ENCODE measurements at regions not wholly inside any gene's neighbourhood (a gene's known extent, or its start where the extent isn't known, plus 50 kb on each side); places are given as distances from the start of the nearest gene placed in this dataset.
"Not testable (repeated sequence)": the region's sequence is repeated elsewhere in the genome, so short reads cannot be mapped to it uniquely, and the experiment has no call there.

- DNase-seq (ENCODE audit: low spot score) = no peak
These were observed 245.8 kb downstream of the AACS start for GRCh38 chr12:125311050-125311449.

GRCh38 chr12:125312471-125312870 lies 247.2 kb downstream of the AACS start:
- DNase-seq (ENCODE audit: low spot score) = no peak

DNA sequence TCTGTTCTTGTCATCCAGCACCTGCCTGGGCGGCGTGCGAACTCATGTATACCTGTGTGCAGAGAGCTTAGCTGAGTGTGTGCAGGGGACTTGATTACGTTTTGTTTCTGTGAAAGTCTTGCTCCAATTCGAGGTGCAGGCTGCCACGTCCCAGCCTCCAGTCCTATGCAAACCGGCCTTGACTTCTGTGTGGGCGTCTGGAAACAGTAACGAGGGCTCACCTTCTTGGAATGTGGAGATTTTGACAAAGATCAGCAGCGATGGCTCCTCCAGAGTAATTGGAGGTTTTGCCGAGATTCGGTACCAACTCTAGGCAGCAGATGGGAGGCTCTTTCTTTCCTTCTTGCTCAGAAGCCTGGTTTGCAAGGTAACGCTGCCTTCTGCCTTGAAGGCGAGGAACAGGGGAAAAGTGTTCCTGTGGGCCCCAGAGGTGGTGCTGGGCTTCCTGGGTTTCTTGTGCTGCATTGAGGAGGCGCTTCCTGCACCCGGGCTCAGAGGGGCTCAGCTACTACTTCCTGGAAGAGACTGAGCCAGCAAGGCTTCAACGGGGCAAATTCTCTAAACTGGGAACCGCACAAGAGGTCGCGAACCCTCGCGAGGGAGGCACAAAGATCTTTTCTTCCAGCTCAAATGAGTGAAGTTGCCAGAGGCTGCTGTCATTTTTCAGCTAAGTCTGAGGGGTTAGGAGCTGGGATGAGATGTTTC lies 249.0 kb downstream of the AACS start:
- peak; percentile 10 for DNase-seq (ENCODE audit: low spot score)

DNA sequence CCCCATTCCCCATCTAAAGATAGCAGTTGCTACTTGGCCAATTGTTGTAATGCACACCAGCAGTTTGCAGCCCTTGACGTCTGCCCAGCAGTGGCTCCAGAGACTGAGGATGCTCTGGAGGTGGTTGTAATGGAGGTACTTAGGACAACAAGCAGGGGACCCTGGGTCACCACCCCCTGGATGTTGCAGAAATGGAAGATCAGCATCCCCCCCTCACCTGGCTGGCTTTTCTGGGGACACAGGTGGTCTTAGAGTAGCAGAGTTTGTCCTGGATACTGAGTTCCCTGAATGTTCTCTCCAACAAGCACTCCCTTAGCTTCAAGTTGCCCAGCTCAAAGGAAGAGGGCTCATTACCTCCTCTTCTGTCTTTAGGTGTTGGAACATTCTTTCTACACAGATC lies 250.5 kb downstream of the AACS start:
- no peak for DNase-seq (ENCODE audit: low spot score)

DNA sequence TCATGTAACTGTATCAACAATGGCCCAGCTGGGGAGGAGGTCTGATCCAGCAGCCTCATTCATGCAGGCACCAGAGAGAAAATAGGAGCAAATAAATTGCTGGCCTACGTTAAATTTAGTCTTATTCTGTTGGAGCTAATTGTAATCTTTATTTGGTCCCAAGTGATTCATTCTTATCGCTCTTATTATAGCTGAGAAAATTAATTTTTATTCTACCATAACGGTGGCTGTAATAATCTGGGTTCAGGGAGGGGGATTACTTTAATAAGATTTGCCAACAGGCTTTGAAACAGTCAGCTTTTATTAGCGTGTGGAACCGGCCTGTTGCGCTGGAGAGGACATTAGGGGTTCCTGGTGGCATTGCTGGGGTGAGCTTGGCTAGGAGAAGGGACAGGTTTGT lies 254.9 kb downstream of the AACS start:
- no peak for DNase-seq (ENCODE audit: low spot score)

GRCh38 chr12:125324861-125325490 lies 259.7 kb downstream of the AACS start:
- DNase-seq (ENCODE audit: low spot score) = no peak

GRCh38 chr12:125329239-125330102 lies 264.2 kb downstream of the AACS start:
- no peak for DNase-seq (ENCODE audit: low spot score)

GRCh38 chr12:125330645-125331341 lies 265.6 kb downstream of the AACS start:
- DNase-seq (ENCODE audit: low spot score) = peak; percentile 72

GRCh38 chr12:125331342-125332052 lies 266.3 kb downstream of the AACS start:
- DNase-seq (ENCODE audit: low spot score) = no peak

- no peak for DNase-seq (ENCODE audit: low spot score)
These were observed 267.7 kb downstream of the AACS start for GRCh38 chr12:125332900-125333299.

DNA sequence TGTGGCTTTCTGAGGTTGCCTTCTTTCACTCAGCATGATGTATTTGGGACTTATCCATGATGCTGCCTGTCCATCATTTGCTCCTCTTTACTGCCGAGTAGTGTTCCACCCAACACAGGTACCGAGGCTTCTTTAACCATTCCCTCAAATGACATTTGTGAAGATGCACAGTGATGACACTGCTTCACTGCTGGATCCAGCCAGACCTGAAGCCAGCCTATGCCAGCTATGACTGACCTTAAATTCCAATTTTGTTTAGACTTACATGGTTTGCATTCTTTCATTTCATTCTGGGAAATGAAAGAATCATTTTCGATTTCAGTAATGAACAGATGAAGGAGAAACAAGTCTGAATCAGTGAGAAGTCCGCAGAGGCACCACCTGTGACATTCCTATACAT lies 271.0 kb downstream of the AACS start:
- DNase-seq (ENCODE audit: low spot score) = no peak

GRCh38 chr12:125340791-125341190 lies 275.6 kb downstream of the AACS start:
- DNase-seq (ENCODE audit: low spot score) = no peak

GRCh38 chr12:125341422-125341821 lies 276.2 kb downstream of the AACS start:
- no peak for DNase-seq (ENCODE audit: low spot score)

DNA sequence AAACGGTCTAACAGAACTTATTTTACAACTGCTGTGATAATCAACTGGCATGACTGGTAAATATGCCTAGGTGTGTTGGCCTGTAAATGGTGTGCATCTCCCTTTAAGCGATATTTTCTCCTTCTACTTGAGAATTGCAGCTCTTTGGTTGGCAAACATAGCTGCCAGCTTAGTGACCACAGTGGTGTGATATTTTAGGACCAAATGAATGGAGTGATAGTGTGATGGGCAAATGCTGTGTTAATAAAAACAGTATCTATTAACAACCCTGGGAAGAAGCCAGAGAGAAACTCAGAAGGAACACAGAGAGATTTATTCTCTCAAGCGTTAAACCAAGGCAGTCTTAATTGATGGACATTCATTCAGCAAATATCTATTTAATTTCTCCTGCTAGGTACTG lies 278.4 kb downstream of the AACS start:
- no peak for DNase-seq (ENCODE audit: low spot score)

DNA sequence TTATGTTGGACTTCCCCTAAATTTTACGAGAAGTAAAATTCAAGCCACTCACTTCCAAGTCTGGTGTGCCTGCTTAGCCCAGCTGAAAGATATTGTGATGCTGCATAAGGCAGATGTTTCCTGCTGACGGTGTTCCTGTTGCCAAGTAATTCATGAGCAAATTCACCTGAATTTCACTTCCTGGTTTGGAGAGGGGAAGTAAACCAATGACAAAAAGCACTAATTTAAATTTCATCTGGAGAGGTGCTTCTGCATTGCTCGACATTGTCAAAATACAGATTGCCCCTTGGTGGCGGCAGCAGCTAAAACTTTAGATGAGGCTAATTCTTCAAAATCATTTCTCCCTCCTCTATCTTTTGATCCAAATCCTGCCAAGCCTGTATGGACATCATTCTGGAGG lies 281.1 kb downstream of the AACS start:
- DNase-seq (ENCODE audit: low spot score) = no peak

- DNase-seq (ENCODE audit: low spot score) = no peak
These were observed 286.6 kb downstream of the AACS start for GRCh38 chr12:125351788-125352187.

GRCh38 chr12:125353002-125353401 lies 287.8 kb downstream of the AACS start:
- DNase-seq (ENCODE audit: low spot score) = not testable (repeated sequence)

GRCh38 chr12:125353871-125354270 lies 288.6 kb downstream of the AACS start:
- DNase-seq (ENCODE audit: low spot score) = no peak

DNA sequence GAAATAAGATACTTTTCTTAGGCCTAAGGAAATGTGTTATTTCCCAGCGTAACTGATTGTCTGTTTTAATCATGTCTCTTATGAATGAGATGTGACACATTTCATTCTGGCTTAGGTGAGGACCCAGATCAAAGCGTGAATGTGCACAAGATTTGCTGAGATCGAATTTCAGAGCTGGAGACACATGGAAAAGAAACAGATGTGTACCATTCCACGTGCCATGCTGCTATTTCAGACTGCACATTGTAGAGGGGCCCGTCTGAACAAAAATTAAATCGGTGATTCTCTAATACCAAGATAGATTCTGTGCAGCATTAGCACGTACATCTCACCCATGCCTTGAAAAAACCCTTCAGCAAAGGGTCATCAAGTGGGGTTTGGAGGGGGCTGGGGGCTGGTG lies 290.4 kb downstream of the AACS start:
- DNase-seq (ENCODE audit: low spot score) = no peak

DNA sequence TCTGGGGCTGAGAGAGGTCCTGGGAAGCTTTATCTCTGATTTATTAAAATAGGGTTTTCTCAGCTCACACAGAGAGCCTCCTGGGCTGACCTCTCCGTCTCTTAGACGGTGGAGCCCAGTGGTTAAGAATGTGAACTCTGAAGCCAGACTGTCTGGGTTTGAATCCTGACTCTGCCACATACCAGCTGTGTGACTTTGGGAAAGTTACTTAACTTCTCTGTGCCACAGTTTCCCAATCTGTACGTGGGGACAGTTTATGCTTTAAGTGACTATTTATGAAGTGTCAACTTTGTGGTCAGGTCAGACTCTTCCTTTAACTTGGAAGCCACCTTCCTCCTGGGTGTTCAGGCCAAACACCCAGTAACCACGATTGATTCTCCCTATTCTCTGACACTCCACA lies 290.9 kb downstream of the AACS start:
- no peak for DNase-seq (ENCODE audit: low spot score)

- DNase-seq (ENCODE audit: low spot score) = no peak
These were observed 292.3 kb downstream of the AACS start for GRCh38 chr12:125357561-125357960.

DNA sequence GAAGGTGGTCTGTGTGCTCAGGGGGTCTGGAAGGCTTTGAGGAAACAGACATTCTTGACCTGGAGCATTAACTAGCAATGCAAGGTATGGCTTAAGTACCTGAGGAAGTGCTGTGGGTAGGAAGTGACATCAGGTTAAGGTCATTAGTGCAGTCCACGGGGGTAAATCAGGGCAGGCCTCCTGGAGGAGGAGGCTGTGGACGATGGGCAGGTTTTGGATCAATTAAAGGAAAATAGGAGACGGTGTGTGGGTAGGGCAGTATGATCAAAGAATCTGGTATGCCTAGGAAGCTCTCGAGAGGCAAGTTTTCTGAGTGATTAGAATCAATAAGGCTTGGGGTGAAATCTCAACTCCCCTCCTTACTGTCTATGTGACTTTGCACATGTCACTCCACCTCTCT lies 295.3 kb downstream of the AACS start:
- no peak for DNase-seq (ENCODE audit: low spot score)
